Activated CD4-positive, alpha-beta memory T cell treated with anti-CD3 and anti-CD28 coated beads, Interleukin-2, amount 10 ng/mL, durations not matched to agents 7 days and 5 days (primary cell): ENCODE measurements at regions not wholly inside any gene's neighbourhood (a gene's known extent, or its start where the extent isn't known, plus 50 kb on each side); places are given as distances from the start of the nearest gene placed in this dataset.

Experiments used
- CTCF ChIA-PET: fragments of 350-600 bp; sonication (Branson Sonifier 250); formaldehyde crosslinking; loops from one replicate; lab custom pipeline; 2021; ENCODE audit warnings: antibody characterized with exemption, inconsistent platforms; lab: Charles Lee
- POLR2A ChIA-PET: fragments of 350-600 bp; sonication (Branson Sonifier 250); formaldehyde crosslinking; loops from one replicate; lab custom pipeline; 2021; ENCODE audit warnings: antibody characterized with exemption; lab: Charles Lee
- DNase-seq: peaks from one replicate; pipeline ENCODE4 v3.0.0-alpha.2; 2020
- H3K27ac Mint-ChIP-seq: one replicate; pipeline ENCODE4 v1.8.0; 2021; ENCODE audit warnings: mild to moderate bottlenecking, mixed read lengths
- H3K27me3 Mint-ChIP-seq: one replicate; pipeline ENCODE4 v1.8.0; 2021; ENCODE audit warnings: mixed read lengths
- H3K36me3 Mint-ChIP-seq: one replicate; pipeline ENCODE4 v1.8.0; 2021; ENCODE audit warnings: low read depth, mixed read lengths
- H3K4me1 Mint-ChIP-seq: one replicate; pipeline ENCODE4 v1.8.0; 2021; ENCODE audit warnings: mixed read lengths
- H3K4me3 Mint-ChIP-seq: one replicate; pipeline ENCODE4 v1.8.0; 2021; ENCODE audit warnings: mild to moderate bottlenecking, mixed read lengths
- H3K9me3 Mint-ChIP-seq: one replicate; pipeline ENCODE4 v1.8.0; 2021; ENCODE audit warnings: mixed read lengths

- H3K27ac Mint-ChIP-seq, result no peak overlapping the region
- DNase-seq, result no peak
- H3K36me3 Mint-ChIP-seq, result no peaks in the 10 kb centered on the region
- no peak overlapping the region for H3K4me3 Mint-ChIP-seq
- peaks cover 30% of the 10 kb centered on the region for H3K4me1 Mint-ChIP-seq
- H3K27me3 Mint-ChIP-seq, result no peaks in the 10 kb centered on the region
- peaks cover 2% of the 10 kb centered on the region for H3K9me3 Mint-ChIP-seq
- ChIA-PET POLR2A (interaction anchor here (1.0 kb wide), 1 partner anchor 12 kb away, joined by 3 read pairs; no protein-coding TSS in a partner anchor), CTCF (interaction anchor here (1.6 to 2.5 kb wide), 2 partner anchors 19 to 26 kb away, joined by 5 to 6 read pairs; no protein-coding TSS in a partner anchor)
Observed at GRCh38 chr4:40699648-40700047, 50.1 kb upstream of the NSUN7 start.
